GDM1 (cell line): ENCODE measurements at regions not wholly inside any gene's neighbourhood (a gene's known extent, or its start where the extent isn't known, plus 50 kb on each side); places are given as distances from the start of the nearest gene placed in this dataset.

Source experiments
- DNase-seq: peaks from one replicate; lab custom pipeline; 2025; lab: John Stamatoyannopoulos, UW

DNA sequence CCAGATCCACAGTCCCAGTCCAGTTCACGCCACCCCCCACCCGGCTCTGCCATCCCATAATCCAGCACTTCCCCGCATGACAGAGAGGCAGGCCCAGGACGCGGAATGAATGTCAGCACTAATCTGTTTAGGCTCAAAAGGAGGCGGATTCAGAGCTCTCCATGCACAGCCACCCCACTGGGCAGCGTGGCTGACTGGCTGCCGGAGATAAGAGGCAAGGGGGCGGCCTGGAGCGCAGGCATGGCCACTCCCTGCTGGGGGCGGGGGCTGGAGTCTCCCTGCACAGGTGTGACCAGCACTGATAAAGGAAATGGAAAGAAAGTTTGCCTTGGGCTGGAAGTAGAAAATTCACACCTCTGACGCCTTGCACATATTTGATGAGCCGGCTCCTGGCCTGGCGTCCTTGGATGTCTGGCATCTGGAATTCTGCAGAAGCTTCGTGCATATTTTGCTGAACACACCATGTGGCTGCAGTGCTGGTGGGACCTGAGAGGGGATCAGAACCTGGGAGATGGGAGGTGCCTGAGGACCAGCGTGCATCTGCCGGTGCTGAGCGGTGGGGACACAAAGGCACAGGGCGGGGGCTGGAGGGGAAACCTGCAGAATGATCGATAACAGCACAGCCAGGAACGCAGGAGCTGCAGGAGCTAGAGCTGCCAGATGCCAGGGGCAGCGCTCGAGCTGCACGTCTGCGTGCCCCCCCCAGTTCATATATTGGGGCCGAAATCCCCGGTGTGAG lies 344.4 kb downstream of the CTTN start:
- no peak for DNase-seq

DNA sequence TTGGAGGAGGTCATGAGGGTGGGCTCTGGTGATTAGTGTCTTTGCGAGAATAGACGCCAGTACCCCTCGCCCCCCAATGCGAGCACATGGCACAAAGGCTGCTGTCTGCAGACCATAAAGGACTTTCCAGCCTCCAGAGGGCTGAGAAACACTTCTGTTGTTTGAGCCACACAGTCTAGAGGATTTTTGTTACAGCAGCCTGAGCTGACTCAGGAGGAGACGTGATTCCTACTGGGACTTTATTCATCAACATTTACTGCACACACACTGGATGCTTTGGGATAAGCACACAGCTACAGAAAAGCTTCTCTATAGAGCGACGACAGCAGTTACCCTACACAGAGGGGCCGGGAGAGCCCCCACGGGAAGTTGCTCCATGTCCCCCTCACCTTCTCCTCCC lies 345.0 kb downstream of the CTTN start:
- no peak for DNase-seq

DNA sequence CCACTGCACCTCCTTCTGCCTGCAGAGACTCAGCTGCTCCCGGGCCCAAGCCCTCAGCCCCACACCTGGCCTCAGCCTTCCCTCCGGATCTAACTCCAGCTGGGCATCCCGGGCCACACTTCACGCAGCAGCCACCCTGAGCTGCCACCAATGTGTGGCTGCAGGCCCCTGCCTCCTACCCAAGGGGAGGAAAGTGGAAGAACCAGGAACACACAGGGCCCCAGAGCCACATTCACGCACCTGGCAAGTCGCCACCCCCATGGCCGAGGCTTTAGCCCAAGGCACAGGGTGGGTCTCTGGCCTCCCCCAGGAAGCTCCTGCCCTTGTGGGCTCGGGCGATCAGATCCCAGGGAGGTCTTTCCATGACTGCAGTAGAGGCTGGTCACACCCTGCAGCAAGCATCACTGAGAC lies 345.6 kb downstream of the CTTN start:
- DNase-seq = no peak

DNA sequence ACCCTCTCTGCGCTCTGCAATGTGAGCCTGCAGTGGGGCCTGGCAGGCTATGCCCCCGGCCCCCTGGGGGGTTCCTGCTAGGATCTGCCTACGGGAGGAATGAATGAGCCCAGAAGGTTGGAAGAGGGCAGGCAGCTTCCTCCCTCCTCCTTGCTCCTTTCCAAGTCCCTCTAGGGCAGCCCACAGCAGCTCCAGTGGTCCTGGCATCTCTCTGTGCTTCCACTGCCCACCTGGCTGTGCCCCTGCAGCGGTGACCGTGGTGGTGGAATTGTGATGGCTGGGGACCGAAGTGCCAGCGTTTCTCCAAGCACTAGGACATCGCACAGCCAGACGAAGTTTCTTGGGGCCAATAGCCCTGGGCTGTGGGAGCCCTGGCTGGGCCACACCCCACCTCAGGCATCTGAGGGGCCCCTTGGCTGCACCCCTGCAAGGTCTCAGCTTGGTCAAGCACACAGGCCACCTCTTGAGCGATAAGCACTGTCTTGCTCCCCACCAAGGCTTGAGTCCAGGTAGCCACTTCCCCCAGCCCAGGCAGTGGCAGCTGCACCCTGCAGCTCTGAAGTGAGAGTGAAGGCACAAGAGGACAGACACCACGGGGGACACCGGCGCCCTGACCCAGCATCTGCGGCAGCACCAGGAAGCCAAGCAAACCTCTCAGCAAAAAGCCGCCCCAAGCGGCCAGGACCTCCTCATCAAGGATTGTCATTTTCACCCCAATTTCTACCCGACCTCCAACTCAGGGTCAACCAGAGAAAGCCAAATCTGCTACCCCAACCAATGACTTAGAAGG lies 346.3 kb downstream of the CTTN start:
- no peak for DNase-seq

DNA sequence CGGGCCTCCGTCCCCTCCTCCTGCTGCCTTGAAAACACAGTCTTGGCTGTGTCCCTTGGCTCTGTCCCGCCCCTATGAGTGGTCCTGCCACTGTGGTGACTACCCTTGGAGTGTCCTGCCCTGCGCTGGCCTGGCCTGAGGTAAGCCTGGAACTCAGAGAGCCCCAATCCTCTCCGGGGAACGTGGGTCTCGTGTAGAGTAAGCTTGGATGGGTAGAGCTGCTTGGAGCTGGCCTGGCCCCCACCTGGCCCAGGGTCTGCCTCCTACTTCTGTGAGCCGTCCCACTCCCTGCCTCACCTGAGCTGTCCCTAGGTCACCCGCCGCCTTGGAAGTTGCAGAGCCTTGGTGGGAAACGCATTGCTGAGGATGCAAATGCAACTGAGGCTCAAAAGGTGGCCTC lies 347.1 kb downstream of the CTTN start:
- no peak for DNase-seq

DNA sequence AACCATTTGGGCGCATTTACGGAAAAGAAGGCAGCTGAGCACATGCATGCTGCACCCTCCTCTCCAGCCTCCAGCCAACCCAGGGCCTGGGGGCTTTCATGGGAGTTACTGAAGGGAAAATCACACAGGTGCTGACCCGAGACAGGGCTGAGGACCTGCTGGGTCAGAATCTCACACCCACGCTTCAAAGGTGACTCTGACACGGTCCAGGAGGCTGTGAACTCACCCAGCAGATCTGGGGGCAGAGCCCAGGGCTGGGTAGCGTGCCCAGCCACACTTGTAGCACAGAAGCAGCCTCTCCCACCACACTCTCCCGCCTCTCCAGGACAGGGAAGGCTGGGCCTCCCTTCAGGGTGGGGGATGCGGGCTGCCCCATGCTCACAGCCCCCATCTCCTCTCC lies 347.6 kb downstream of the CTTN start:
- no peak for DNase-seq

DNA sequence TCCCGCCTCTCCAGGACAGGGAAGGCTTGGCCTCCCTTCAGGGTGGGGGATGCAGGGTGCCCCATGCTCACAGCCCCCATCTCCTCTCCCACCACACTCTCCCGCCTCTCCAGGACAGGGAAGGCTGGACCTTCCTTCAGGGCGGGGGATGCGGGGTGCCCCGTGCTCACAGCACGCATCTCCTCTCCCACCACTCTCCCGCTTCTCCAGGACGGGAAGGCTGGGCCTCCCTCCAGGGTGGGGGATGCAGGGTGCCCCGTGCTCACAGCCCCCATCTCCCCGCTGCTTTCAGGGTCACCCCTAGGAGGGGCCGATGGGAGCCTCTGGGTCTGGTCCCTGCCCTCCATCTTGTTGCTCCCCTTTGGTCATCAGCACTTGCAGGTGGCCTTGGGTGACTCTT lies 348.0 kb downstream of the CTTN start:
- DNase-seq = no peak

DNA sequence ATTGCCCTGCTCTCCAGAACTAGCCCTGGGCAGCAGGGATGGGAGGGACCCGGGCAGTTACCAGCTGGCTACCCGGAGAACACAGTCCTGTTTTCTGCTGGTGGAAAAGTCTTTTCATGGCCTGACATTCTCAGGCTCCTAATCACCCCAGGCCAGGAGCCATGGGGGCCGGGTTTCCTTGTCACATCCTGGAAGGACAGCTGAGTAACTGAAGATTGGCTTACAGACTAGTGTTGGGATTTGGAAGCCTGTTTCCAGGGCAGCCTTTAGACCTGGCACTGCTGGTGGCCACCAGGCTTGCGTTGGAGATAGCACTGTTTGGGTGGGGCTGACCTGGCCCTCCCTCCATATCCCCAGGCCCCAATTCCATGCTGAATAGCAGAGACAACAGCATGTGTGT lies 349.0 kb downstream of the CTTN start:
- DNase-seq = no peak

DNA sequence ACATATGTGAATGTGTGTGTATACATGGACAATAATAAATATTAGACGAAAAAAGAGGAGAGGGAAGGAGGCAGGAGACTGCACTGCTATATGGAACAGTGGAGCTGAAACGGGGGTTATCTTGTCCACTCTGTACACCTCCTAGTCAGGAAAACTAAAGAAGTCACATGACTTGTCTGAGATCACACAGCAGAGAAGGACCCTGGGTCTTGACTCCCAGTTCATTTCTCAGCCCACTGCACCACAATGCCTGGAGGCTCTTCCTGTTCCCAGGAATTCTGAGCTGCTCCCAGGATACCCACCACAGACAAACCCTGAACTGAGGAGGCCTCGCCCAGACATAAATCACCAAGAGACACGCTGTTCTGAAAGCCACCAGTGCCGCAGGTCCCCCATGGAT lies 349.6 kb downstream of the CTTN start:
- DNase-seq = no peak

DNA sequence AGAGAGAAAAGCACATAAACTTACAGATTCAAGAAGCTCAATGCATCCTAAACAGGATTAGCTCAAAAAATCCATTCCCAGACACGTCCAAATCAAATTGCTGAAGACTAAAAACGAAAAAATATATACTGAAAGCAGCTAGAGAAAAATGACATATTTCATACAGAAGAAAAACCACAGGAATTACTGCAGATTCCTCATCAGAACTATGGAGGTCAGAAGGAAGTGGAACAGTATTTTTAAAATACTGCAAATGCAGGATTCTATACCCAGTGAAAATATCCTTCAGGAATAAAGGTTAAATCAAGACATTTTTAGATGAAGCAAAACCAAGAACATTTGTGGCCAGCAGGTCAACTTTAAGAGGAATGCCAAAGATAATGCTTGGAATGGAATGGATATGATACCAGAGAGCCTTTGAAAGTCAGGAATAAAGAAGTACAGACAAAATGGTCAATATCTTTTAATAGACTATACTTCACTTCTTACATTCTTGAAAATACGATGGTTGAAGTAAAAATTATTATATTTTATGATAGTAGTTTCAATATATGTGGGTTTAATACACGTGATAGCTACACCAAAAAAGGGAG lies 352.9 kb downstream of the CTTN start:
- DNase-seq = no peak

DNA sequence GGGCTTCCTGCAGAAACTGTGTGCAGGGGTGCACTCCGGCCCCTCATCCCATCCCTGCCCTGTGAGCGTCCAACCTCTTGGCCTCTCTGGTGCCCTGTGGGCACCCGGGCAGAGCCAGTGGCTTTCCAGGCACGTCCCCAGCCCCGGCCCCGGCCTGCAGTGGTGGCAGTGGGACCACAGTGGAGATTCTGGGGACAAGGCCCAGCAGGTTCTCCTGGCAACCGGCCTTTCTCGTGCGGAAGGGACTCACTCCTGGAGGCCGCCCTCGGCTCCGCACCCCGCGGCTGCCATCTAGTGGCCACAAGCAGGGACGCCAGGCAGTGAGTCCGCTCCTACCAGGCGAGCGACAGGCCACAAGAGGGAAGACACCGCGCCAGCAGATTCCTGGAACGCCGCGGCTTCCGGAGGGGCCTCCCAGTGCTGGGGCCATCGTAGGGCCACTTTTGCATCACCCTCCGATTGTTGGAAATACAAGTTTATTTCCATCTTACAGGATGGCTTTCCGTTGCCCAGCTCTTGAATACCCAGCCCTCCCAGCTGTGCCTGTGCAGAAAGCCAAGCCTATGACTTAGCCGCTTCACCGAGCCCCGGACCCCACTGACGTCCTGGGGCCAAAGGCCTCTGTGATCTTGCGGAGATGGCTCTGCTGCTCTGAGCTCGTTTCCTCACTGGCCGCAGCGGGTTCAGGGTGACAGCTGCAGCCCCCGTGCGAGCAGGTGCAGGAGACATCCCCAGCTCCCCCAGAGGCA lies 357.3 kb downstream of the CTTN start:
- DNase-seq = peak; percentile 50

DNA sequence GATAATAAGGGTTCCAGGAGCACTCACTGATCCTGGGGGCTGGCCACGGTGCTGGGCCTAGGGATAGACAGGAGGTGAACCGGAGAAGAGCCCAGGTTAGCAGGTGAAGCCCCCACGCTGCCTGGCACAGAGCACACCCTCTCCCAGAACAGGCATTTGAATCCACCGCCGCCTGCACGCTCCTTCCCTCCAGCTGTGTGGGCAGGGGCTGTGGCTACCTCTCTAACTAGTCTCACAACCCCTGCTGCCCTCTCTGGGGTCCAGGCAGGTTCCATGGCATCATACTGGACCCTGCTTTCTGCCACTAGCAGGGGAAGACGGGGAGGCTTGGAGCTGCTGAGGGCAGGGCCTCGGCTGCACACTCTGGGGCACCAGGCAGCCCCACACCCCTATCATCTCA lies 358.0 kb downstream of the CTTN start:
- DNase-seq = no peak

DNA sequence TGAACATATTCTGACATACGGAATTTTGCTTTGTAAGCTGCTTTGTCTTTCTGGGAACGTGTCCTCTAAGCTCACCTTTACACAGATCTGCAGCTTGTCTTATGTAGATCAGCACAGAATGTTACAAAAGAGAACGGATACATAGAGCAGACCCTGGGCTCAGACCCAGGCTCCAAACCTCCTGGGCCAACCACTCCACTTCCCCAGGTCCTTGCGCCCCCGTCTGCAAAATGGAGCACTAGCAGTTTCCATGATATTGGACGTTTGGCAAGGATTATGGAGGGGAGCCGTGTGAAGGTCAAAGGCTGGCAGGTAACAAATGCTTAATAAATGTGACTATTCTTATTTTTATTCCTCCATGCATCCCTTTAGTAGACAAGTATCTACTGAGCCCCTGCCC lies 358.4 kb downstream of the CTTN start:
- DNase-seq = no peak

DNA sequence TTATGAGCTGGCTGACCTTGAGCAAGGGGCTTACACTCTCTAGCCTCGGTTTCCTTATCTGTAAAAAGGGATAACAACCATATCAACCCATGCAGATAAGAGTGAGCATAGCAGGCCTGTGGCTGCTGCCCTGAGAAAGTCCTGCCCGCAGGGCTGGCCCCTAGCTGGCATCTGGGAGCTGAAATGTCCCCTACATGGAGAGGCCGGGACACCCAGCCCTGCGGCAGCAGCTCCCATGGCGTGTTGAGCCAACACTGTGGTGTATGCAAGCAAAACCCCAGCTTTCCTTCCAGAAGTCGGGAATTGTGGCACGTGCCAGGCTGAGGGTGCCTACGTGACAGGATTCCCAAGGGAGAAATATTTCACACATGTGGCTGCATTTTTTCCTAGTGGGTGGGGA lies 358.9 kb downstream of the CTTN start:
- no peak for DNase-seq

DNA sequence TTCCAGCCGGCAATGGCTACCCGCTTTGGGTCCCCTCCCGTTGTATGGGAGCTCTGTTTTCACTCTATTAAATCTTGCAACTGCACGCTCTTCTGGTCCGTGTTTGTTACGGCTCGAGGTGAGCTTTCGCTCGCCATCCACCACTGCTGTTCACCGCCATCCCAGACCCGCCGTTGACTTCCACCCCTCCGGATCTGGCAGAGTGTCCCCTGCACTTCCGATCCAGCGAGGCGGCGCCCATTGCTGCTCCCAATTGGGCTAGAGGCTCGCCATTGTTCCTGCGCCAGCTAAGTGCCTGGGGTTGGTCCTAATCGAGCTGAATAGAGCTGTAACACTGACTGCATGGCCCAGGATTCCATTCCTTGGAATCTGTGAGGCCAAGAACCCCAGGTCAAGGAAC lies 359.9 kb downstream of the CTTN start:
- no peak for DNase-seq

DNA sequence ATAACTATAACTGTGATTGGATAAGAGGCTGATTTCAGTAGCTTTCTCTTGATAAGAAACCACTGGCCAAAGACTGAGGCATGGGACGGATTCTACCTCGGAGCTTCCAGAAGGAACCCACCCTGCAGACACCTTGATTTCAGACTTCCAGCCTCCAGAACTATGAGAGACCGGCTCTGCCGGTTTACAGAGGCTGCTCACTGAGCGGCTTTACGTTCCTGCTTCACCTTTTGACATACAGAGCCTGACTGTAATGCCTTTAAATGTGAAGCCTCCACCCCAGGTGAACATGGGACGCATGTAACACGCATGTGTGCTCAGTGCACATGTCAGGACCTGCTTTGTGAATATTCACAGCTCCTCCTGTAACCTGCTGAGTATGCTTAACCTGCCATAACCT lies 361.5 kb downstream of the CTTN start:
- no peak for DNase-seq

DNA sequence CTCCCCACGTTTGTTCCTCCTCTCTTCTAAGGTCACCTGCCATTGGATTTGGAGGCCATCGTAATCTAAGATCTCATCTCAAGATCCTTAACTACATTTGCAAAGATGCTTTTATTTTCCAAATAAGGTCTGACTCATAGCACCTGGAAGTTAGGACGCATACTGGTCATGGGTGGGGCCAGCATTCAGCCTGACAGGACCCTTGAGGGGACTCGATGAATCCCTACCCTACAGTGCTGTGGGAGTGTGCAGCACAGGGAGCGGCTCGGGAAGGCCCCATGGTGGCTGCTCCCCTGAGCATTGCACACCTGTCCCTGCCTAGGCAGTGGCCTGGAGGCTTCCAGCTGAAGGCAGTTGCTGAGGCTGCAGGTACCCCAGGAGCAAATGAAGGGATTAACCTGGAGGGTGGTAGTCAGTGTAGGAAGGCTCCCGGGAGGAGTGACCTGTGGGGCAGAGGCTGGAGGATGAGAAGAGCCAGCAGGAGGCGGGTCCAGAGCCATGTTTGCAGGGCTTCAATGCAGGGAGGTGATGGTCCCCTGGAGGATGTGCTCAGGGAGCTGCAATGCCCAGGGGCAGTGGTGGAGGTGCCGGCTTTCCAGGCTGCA lies 362.2 kb downstream of the CTTN start:
- no peak for DNase-seq

DNA sequence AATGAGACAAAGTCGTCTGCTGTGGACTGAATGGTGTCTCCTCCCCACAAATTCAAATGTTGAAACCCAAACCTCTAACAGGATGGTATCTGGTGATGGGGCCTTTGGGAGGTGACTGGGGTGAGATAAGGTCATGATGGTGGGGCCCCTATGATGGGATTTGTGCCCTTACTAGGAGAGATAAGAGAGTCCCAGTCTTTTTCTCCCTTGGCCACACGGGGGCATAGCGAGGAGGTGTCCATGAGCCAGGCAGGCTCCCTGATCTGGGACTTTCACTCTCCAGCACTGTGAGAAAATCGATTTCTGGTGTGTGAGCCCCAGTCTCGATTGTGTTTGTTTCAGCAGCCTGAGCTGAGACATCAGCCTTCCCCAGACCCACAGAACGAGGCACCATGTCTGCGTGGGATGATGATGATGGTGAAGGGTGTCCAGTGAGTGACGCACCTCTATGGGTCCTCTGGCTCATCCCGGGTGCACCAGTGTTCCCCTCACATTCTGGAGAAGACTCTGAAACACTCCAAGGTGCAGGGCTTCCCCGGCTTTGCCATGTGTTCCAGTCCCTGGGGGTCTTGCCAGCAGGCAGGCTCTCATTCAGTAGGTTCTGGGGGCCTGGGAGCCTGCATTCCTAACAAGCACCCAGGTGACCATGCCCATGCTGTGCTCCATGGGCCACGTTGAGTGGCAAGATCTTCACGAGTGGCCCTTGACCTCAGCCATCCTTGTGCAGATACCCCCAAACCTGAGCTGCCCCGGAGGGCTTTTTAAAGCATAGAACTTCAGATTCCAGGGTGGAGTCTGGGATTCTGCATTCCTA lies 363.0 kb downstream of the CTTN start:
- DNase-seq = no peak

DNA sequence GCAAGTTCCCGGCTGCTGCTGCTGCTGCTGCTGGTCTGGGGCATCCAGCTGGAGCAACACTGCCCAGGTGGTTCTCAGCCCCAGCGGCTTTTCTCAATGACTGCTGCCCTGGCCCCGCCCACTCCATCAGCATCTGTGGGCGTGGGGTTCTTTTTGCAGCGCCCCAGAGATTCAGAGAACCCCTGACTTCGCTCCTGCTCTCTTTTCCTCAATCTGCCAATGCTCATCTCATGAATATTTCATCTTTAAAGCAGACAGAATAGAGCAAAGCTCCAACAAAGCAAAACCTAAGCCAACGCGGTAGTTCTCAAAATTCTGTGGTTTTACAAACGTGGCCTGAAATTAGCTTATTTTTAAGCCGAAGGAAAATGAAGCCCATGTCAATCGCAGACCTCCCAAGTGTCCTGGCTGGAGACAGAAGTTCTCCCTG lies 363.6 kb downstream of the CTTN start:
- DNase-seq = no peak

DNA sequence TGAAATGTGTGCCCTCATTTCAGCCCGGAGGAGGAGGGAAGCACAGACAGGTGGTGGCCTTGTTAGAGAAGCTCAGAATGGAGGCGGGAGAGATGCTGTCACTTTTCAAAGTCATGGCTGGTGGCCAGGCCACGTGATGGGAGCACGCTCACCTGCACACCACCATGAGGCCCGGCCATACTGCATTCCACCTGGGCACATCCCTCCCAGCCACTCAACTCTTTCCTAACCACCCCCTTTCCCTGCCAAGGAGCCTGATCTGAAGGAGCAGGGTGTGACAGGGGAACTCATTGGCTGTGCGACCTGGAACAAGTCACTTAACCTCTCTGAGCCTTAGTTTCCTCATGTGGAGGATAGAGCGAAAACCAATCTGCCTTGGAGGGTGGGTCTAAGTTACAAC lies 364.5 kb downstream of the CTTN start:
- DNase-seq = no peak

DNA sequence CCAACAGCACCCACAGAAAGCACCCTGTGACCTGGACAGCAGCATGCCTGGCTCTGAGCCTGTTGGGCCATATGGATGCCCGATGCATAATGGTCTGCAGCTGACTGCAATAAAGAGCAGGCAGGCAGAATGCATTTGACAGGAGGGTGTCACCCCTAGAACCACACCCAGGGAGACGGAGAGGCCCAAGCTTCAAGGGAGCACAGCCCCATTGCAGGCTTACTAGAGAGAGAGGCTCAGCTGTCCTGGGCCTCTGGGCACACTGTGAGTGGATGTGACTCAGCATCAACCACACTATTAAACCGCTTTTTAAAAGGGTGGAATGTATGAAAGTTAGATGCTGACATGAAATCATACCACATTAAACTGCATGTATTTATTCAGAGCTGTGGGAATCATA lies 365.3 kb downstream of the CTTN start:
- DNase-seq = no peak
